Small intestine (tissue), 7 donors: ENCODE measurements at regions not wholly inside any gene's neighbourhood (a gene's known extent, or its start where the extent isn't known, plus 50 kb on each side); places are given as distances from the start of the nearest gene placed in this dataset.

Source experiments
- DNase-seq, 2 donors: peaks; one replicate each; pipeline versions ENCODE4 v3.0.0 to v3.0.0-alpha.2; 2013
- FAIRE-seq: peaks from 2 replicates; lab custom pipeline; 2012; peaks lifted over from hg19 to GRCh38; lab: Jason Lieb, UNC
- H3K27ac ChIP-seq, 3 donors: one replicate each; pipeline ENCODE4 v1.5.1; 2013; ENCODE audit warnings: low read length in 2 of 3, mild to moderate bottlenecking in 2 of 3, control low read depth in 1 of 3, inconsistent platforms in 1 of 3, low read depth in 1 of 3, moderate library complexity in 1 of 3
- H3K27me3 ChIP-seq, 3 donors: one replicate each; pipeline ENCODE4 v1.6.1; 2013; ENCODE audit warnings: low read length in 3 of 3, inconsistent platforms in 1 of 3; ENCODE audit not compliant: control insufficient read depth in 3 of 3, insufficient read depth in 3 of 3
- H3K36me3 ChIP-seq, 3 donors: one replicate each; pipeline ENCODE4 v1.6.1; 2013; ENCODE audit warnings: low read length in 3 of 3, inconsistent platforms in 1 of 3, low read depth in 1 of 3, mild to moderate bottlenecking in 1 of 3, moderate library complexity in 1 of 3; ENCODE audit not compliant: control insufficient read depth in 3 of 3, insufficient read depth in 2 of 3
- H3K4me1 ChIP-seq, 3 donors: one replicate each; pipeline ENCODE4 v1.6.1; 2013; ENCODE audit warnings: low read length in 2 of 3, inconsistent platforms in 1 of 3, low read depth in 1 of 3, mild to moderate bottlenecking in 1 of 3, moderate library complexity in 1 of 3; ENCODE audit not compliant: control insufficient read depth in 3 of 3, insufficient read depth in 2 of 3
- H3K4me3 ChIP-seq, 3 donors: one replicate each; pipeline ENCODE4 v1.5.1; 2013; ENCODE audit warnings: low read length in 3 of 3, control low read depth in 1 of 3, inconsistent platforms in 1 of 3, low read depth in 1 of 3, mild to moderate bottlenecking in 1 of 3, moderate library complexity in 1 of 3
- H3K9me3 ChIP-seq, 2 donors: one replicate each; pipeline ENCODE4 v1.6.1; 2013; ENCODE audit warnings: low read depth in 1 of 2, low read length in 1 of 2; ENCODE audit not compliant: control insufficient read depth in 2 of 2, insufficient read depth in 1 of 2
- whole genome bisulfite sequencing, 3 donors: extraction: QIAGEN DNeasy Blood & Tissue Kit; methylation state at CpG; one replicate each; pipeline ENCODE4 v1.1.7; 2013; 5-methylcytosine and 5-hydroxymethylcytosine counted together
- donor health status: healthy with polysubstance abuse.
- donor health status: control.
- donor health status: control.
- donor health status: Bipolar disorder and iron deficiency.
- donor health status: healthy.

DNA sequence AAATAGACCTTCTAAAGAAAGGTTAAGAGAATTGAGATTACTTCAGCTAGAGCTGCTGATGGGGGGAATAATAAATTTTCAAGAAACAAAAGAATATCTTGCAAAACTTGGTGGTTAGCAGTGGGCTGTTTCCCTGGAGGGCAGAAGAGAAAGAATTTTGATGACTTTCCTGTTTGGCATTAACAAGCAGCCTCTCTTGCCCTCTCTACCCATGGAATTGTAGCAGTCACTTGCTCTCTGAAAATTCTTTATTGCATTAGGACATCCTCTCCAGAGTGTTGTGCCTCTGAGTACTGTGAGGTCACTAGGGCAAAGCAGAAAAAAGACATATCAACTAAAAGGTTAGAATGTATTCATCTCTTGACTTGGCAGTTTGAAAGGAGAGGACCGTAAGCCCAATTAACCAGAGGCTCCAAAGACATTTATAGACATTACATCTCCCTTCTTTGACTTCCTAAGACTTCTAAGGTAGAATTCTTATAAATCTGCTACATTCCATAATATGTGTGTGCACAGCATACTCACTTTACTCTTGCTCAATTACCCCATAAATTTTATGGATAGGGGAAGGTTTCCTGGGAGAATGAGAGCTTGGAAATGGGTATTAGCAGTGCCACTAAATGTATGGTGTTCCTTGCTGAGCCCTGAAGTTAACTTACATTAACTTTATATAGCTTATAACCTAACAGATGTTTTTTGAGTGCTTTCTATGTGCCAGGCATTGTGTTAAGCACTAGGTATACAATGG is 215.3 kb downstream of the KIF20B start:
- H3K9me3 ChIP-seq, result no peaks in the 10 kb centered on the region
- peaks cover 0 to 2% (median 0%) of the 10 kb centered on the region in 3 donors for H3K27me3 ChIP-seq
- DNase-seq (no peak), FAIRE-seq (no peak)
- WGBS, 3 donors, result 76 to 78% (median 77%) methylated on average over 1 of the region's 1 CpG
- no peaks in the 10 kb centered on the region for H3K36me3 ChIP-seq
- no peak overlapping the region for H3K27ac ChIP-seq
- H3K4me1 ChIP-seq, result no peaks in the 10 kb centered on the region
- no peak overlapping the region for H3K4me3 ChIP-seq

DNA sequence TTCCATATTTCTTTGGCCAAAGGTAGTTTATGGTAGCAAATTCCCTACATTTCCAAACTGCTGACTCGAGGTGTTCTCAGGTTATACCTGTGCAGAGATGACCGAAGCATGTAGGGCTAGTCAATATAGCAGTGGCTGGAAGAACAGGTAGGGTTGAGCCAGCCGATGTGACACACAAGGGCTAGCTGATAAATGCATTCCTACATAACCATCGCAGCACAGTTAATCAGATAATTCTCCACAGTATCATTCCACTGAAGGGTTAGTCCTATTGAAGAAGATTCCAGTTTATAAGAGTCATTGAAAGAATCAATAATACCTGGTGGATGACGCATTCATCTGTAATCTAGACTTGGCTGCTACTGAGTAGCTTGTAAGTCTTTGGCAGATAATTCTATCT is 220.0 kb downstream of the KIF20B start:
- 65 to 75% (median 65%) methylated on average over 5 of the region's 5 CpGs for WGBS, 3 donors
- no peaks in the 10 kb centered on the region for H3K4me1 ChIP-seq
- H3K27me3 ChIP-seq, result no peaks in the 10 kb centered on the region
- FAIRE-seq, result no peak
- no peak overlapping the region for H3K27ac ChIP-seq
- DNase-seq, result no peak
- no peak overlapping the region for H3K4me3 ChIP-seq
- H3K36me3 ChIP-seq, result no peaks in the 10 kb centered on the region
- H3K9me3 ChIP-seq, result no peaks in the 10 kb centered on the region

DNA sequence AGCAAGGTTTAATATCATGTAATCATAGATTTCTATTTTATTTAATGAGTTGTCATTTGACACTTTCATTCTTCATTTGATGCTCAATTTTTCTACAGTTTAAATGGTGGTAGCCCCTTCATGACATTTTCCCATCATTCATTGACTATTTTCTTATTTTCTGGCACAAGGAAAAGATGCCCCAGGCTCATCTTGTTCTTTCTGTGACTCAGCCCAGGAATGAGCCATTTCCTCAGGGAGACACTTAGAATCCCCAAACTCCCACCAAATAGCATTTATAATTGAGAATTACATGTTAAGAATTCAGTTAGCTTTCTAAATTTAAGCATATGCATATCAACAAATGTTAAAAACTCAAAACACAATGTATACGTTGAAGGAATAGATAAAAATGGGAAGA is 222.3 kb downstream of the KIF20B start:
- H3K4me3 ChIP-seq, result no peak overlapping the region
- H3K9me3 ChIP-seq, result no peaks in the 10 kb centered on the region
- no peak for DNase-seq
- 83 to 88% (median 83%) methylated on average over 1 of the region's 1 CpG for WGBS, 3 donors
- no peaks in the 10 kb centered on the region for H3K27me3 ChIP-seq
- H3K36me3 ChIP-seq, result no peaks in the 10 kb centered on the region
- FAIRE-seq, result no peak
- no peak overlapping the region for H3K27ac ChIP-seq
- no peaks in the 10 kb centered on the region for H3K4me1 ChIP-seq

DNA sequence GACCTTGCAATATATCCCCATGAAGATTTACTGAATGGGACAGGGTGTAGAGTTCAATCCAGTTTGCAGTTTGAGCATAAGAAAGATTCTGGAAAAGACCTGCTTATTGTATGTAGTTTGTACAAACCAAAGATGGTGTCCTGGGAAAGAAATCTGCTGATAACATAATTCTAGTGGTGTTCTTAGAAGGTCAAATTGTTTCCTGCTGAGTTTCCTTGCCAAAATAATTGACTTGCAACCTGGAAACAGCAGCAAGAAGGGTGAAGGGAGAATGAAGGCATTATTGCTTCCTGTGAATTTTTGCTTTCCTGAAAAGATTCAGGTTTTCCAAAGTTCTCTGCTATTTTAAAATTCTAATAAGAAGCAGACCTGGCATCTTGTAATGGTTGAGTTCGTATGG is 222.9 kb downstream of the KIF20B start:
- no peak for DNase-seq
- Histone ChIP-seq H3K9me3 (no peaks in the 10 kb centered on the region), H3K4me1 (no peaks in the 10 kb centered on the region), H3K27ac (no peak overlapping the region), H3K4me3 (no peak overlapping the region), H3K27me3 (no peaks in the 10 kb centered on the region), H3K36me3 (no peaks in the 10 kb centered on the region)
- FAIRE-seq, result no peak
- 68 to 72% (median 71%) methylated on average over 1 of the region's 1 CpG for WGBS, 3 donors

DNA sequence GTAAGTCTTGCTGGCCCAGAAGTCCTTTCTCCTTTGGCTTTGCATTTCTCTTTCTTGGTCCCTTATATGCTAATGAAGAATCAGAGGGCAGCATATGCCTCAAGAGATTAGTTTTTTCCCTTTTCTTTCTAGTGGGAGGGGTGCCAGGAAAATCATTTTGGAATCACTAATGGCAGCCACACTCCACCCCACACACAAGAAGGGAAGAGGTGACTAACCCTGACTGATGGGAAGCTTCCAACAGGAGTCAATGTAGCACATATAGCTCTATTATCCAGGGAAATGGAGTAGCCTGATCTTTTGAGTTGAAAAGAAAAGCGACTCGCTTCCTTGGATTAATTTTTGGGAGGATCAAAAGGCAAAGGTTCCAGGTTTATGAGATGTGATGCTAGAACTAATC is 225.3 kb downstream of the KIF20B start:
- Histone ChIP-seq H3K4me3 (no peak overlapping the region), H3K36me3 (no peaks in the 10 kb centered on the region), H3K9me3 (peaks cover 0 to 3% of the 10 kb centered on the region in 2 donors), H3K27me3 (peaks cover 0 to 2% (median 0%) of the 10 kb centered on the region in 3 donors), H3K4me1 (no peaks in the 10 kb centered on the region), H3K27ac (no peak overlapping the region)
- DNase-seq, result no peak
- no peak for FAIRE-seq
- 86 to 100% (median 94%) methylated on average over 2 of the region's 2 CpGs for WGBS, 3 donors

DNA sequence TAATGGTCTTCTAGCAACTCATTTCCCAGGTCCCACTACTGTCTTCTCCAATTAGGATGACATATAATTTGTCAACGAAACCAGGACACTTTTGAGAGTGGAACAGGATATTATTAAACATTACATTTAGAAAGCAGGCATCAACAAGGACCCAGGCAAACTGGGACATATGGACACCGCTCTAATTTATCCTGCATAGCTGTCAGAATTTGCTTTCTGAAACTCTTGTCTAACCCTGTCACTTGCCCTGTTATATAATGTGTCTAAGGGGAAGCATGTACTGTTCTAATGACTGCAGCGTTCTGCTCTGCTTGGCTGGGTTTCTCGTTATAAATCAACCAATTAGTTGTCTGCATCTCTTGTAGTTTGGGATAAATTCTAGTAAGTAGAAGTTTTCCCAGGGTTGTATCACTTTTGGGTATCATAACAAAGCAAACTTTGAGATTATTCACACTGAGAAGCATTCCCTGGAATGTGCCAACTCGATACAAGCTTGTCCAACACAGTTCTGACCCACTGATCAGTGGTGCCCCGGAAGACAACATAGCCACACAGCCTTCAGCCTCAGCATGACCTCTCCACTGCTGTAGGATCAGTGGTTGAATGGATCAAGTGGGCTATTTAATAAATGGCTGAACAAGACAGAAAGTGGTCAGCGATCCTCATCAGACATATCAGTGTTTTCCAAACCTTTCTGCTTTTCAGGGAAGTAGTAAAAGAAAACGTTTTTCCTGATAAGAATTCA is 228.1 kb downstream of the KIF20B start:
- H3K4me1 ChIP-seq, result no peaks in the 10 kb centered on the region
- FAIRE-seq, result no peak
- H3K27ac ChIP-seq, result no peak overlapping the region
- peaks cover 0 to 2% (median 0%) of the 10 kb centered on the region in 3 donors for H3K27me3 ChIP-seq
- no peaks in the 10 kb centered on the region for H3K36me3 ChIP-seq
- 64 to 67% (median 66%) methylated on average over 8 of the region's 8 CpGs for WGBS, 3 donors
- peaks cover 0 to 3% of the 10 kb centered on the region in 2 donors for H3K9me3 ChIP-seq
- no peak for DNase-seq
- no peak overlapping the region for H3K4me3 ChIP-seq

DNA sequence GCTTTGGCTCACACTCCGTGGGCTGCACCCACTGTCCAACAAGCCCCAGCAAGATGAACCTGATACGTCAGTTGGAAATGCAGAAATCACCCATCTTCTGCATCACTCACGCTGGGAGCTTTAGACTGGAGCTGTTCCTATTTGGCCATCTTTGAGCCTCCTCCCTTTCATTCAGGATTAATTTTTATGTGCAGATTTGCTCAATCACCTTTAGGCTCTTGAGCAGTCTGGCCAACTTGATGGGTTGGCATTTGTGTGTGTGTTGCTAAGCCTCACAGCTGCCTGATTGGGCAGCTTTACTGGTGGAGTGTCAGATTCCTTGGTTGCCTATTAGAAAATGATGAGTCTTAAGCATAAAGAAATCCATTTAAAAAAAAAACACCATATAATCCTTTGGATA is 236.1 kb downstream of the KIF20B start:
- WGBS, 3 donors, result 88 to 95% (median 95%) methylated on average over 3 of the region's 3 CpGs
- Histone ChIP-seq H3K9me3 (peaks cover 0 to 4% of the 10 kb centered on the region in 2 donors), H3K27me3 (no peaks in the 10 kb centered on the region), H3K27ac (no peak overlapping the region), H3K4me3 (no peak overlapping the region), H3K4me1 (no peaks in the 10 kb centered on the region), H3K36me3 (no peaks in the 10 kb centered on the region)
- FAIRE-seq, result no peak
- no peak for DNase-seq

DNA sequence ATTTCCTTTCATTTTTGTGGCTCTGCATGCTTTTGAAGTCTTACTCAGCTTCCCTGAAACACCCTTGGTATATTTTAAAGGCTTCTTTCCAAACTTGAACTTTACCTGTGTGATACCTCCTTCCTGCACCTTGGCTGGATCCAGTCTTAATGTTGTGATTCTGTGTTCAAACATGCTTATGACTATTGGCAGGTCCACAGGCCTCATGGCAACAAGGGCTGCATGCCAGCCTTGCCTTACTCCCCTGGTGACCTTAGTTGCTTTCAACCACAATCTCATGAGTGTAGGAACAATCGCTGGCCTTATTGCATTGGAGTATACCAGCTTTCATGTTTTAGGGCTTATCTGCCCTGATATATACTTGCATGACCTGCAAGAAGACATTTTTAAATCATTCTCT is 238.7 kb downstream of the KIF20B start:
- 84 to 97% (median 95%) methylated on average over 1 of the region's 1 CpG for WGBS, 3 donors
- no peaks in the 10 kb centered on the region for H3K36me3 ChIP-seq

More for the DNA sequence above, 238.7 kb downstream of the KIF20B start:
- Histone ChIP-seq H3K9me3 (peaks cover 0 to 4% of the 10 kb centered on the region in 2 donors), H3K27me3 (no peaks in the 10 kb centered on the region), H3K4me3 (no peak overlapping the region), H3K27ac (no peak overlapping the region), H3K4me1 (no peaks in the 10 kb centered on the region)
- FAIRE-seq (no peak), DNase-seq (no peak)
